K562 (cell line): ENCODE measurements at regions not wholly inside any gene's neighbourhood (a gene's known extent, or its start where the extent isn't known, plus 50 kb on each side); places are given as distances from the start of the nearest gene placed in this dataset.

ENCODE experiments used
- BRD9 ChIP-seq: fragments of 450-650 bp; IDR thresholded peaks from 2 replicates; pipeline ENCODE4 v1.6.1; 2018; ENCODE audit warnings: low read depth; ENCODE audit not compliant: partially characterized antibody
- CTCF ChIP-seq, 3 experiments: IDR thresholded peaks in 2 of 3; conservative IDR thresholded peaks in 1 of 3; 2 replicates each; pipeline ENCODE4 v1.5.1; 2011 to 2012; ENCODE audit warnings: low read length in 3 of 3, mild to moderate bottlenecking in 3 of 3, control low read depth in 2 of 3, improper control_type of control experiment in 1 of 3, inconsistent platforms in 1 of 3, low read depth in 1 of 3, mixed read lengths in 1 of 3, moderate library complexity in 1 of 3; ENCODE audit not compliant: insufficient read depth in 2 of 3
- FOXM1 ChIP-seq, 2 experiments: fragments of 450-650 bp in 1 of 2; sonication (generic) in 1 of 2; formaldehyde crosslinking in 1 of 2; IDR thresholded peaks; 2 replicates each; pipeline versions ENCODE4 v1.6.1 to v1.9.0; 2017 to 2022; ENCODE audit warnings: low read depth in 2 of 2, mild to moderate bottlenecking in 2 of 2, missing genetic modification reagents in 1 of 2, moderate library complexity in 1 of 2
- SREBF2 ChIP-seq: sonication (generic); formaldehyde crosslinking; IDR thresholded peaks from 2 replicates; pipeline ENCODE4 v1.4.0; 2020; ENCODE audit warnings: mild to moderate bottlenecking, missing genetic modification reagents
- TF ChIP-seq, protein P1 (sequence below): sonication (generic); formaldehyde crosslinking; IDR thresholded peaks from 2 replicates; pipeline ENCODE4 v1.9.0; 2022; ENCODE audit warnings: mild to moderate bottlenecking, missing genetic modification reagents

DNA sequence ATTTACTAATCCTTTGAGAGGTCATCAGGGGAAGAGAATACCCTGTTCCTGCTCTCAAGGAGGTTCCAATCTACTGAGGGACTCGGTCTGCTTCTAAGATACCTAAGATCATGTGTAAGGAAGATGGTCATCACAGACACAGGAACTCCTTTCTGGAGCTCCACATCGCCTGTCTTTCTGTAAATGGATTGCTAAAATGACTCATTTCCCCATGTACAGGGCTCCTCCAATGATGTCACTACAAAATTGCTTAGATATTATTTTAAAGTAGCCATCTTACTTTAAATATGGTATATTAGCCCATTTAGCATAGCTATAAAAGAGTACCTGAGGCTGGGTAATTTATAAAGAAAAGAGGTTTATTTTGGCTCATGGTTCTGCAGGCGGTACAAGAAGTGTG, 206.1 kb upstream of the PROK2 start:
- TF ChIP-seq CTCF (IDR thresholded peaks at IDR 0.05 in 2 of 3, conservative IDR thresholded peaks at IDR 0.05 in 1 of 3; ENCODE audit: insufficient read depth in 2 of 3, low read depth in 1 of 3, low read length in 3 of 3) (no peak), BRD9 (no peak), FOXM1 (IDR thresholded peaks at IDR 0.05; ENCODE audit: low read depth) (no peak), FOXM1 (CRISPR knock-in tag; IDR thresholded peaks at IDR 0.05; ENCODE audit: low read depth) (no peak), SREBF2 (CRISPR knock-in tag) (no peak)
- TF ChIP-seq, protein P1, sequence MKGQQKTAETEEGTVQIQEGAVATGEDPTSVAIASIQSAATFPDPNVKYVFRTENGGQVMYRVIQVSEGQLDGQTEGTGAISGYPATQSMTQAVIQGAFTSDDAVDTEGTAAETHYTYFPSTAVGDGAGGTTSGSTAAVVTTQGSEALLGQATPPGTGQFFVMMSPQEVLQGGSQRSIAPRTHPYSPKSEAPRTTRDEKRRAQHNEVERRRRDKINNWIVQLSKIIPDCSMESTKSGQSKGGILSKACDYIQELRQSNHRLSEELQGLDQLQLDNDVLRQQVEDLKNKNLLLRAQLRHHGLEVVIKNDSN (CRISPR knock-in tag): no peak
